HG03103 (cell line): ENCODE measurements at regions not wholly inside any gene's neighbourhood (a gene's known extent, or its start where the extent isn't known, plus 50 kb on each side); places are given as distances from the start of the nearest gene placed in this dataset.

Experiments
- ATAC-seq: cut with Tn5 transposase; IDR thresholded peaks from one replicate; pipeline ENCODE4 v1.9.1; 2021; ENCODE audit warnings: low read depth; ENCODE audit not compliant: unreplicated experiment

DNA sequence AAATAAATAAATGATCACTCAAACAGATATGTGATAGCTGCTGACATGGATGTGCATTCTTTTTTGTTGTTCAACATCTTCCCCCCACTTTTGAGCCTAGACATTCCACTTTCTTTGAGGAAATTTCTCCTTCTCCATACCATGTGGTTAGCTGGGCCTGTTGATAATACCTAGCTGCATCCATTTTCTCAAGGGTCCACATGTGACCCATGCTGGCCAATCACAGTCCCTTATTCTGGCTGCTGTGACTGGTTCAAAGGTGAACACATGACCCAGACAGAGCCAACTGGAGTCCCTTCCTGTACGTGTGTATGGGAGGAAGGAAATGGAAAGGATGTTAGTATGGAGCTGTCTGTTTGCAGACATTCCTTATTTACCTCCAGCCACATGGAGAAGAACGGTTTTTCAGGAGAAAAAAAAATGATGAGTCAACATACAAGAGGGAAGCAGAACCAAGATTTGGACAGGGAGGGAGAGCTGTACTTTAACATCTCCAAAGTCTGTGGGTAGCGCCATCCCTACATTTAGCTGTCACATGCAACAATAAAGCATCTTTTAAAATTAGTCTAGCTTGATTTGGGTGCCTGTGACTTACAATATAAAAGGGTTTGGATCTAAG, 391.7 kb upstream of the TBX3 start:
- ATAC-seq = no peak

DNA sequence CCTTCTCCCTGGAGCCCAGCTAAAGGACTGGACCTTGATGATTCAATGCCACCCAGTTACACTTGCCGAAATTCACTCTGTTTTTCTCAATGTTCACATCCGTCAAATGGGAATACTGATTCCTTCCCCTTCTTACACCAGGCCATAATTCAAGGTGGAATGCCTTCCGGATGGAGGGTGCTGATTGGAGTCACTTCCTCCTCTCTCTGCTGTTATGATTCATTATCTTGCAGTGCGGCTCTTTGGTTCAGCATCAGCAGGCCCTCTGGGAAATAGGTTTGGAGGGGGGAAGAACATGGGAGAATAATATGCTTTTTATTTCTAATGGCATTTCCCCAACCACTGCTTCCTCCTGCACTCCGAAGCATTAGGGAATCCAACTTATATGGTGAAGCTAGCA, 390.6 kb upstream of the TBX3 start:
- no peak for ATAC-seq

GRCh38 chr12:115072712-115073111, 388.7 kb upstream of the TBX3 start:
- no peak for ATAC-seq

DNA sequence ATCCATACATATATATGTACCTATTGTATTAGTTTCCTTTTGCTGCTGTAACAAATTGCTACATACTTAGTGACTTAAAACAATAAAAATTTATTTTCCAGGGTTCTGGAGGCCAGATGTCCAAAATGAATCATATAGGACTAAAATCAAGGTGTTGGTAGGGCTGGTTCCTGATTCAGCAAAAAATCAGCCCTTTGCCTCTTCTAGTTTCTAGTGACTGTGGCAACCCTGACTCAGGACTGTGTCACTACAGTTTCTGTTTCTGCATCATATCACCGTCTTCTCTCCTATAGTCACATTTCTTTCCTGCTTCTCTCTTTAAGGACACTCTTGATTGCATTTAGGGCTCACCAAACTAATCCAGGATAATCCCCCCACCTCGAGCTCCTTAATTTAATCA, 386.3 kb upstream of the TBX3 start:
- no peak for ATAC-seq

DNA sequence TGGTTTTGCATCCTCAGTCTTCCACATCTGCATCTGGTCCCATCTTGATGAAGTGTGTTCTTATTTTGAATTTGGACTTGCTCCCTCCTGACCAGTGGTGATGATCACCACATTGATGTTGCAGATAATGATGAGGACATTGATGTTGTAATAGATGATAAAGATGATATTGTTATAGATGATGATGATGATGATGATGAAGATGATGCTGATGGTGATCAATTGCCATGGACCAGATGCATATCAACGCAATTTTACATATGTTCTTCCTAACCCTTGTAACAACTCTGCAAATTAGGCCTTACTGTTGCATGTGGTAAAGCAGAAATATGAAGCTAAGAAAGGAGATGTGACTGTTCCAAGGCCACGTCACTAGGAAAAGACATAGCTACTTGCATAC, 380.3 kb upstream of the TBX3 start:
- ATAC-seq = no peak

DNA sequence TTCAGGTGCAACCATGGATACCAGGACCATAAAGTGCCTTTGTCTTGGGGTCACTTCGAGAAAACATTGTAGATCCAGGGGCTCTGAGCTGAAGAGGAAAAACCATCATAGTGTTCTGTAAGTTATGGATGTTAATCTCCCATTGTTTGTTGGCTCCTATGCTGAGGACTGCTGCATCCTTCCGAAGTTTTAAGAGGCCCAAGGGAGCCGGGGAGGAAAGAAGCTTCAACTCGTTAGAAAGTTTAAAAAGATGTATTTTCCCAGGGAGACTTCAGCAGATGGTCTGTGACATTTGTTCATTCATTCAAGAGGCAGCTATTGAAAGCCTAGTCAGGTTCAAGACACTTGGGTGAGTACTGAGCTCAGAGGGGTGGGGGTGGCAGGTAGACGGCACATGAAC, 378.8 kb upstream of the TBX3 start:
- no peak for ATAC-seq

GRCh38 chr12:115060477-115061168, 376.6 kb upstream of the TBX3 start:
- ATAC-seq = no peak

DNA sequence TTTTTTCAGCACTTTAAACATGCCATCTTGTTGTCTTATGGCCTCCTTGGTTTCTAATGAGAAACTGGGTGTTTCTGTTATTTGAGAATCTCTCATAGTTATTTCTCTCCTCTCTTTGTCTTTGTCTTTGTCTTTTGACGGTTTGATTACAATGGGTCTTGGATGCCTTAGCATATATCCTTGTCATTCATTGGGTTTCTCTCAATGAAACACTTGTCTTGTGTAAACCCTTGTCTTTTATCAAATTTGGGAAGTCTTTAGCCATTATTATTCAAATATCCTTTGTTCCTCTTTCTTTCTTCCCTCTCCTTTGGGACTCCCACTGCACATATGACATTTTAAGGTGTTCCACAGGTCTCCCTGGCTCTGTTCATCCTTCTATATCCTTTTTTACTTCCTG, 373.5 kb upstream of the TBX3 start:
- no peak for ATAC-seq

- no peak for ATAC-seq
Observed at GRCh38 chr12:115051378-115051777, 367.4 kb upstream of the TBX3 start.

GRCh38 chr12:115049614-115050013, 365.6 kb upstream of the TBX3 start:
- ATAC-seq = no peak

DNA sequence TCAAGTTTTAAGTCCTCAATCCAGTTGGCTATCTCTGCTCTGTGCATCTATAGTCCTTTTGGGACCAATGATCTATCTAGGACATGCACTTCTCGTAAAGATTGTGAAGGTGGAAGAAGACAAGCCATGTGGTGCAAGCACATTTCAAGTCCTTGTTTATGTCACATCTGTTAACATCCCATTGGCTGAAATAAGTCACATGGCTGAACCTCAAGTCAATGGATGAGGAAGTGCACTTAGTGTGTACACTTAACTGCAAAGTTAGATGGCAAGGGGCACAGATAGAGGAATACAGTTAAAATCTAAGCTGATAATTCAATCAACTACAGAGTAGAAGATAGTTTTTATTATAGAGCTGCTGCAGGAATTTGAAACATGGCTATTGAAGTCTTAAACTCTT, 362.8 kb upstream of the TBX3 start:
- no peak for ATAC-seq

GRCh38 chr12:115044073-115044472, 360.1 kb upstream of the TBX3 start:
- ATAC-seq = no peak

- no peak for ATAC-seq
Observed at GRCh38 chr12:115043079-115043478, 359.1 kb upstream of the TBX3 start.

GRCh38 chr12:115042341-115042740, 358.4 kb upstream of the TBX3 start:
- ATAC-seq = no peak

GRCh38 chr12:115037830-115038229, 353.9 kb upstream of the TBX3 start:
- ATAC-seq = no peak

DNA sequence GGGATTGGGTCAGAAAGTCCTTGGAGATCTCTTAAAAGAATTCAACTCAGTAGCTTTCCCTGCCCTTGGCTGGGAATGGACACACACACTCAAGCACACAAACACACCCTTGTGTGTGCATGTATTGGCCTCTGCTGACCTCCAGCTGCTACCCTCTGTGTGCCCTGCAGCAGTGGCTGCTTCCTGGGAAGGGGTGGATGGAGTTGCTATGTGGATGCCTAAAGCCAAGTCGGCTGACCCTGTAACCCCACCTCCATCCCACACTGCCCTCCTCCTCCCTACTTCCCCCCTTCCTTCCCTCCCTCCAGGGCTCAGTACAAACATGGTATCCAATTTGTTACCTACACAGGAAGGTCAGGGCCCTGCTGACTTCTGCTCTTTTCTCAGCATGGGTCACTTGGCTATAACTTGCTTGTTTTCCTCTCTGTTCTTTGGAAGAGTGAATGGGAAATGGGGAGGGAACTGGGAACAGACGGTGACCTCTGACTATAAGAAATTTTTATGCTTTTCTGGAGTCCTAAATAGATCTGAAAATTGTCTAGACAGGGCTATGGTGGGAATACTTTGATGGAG, 351.6 kb upstream of the TBX3 start:
- ATAC-seq = no peak

- no peak for ATAC-seq
Observed at GRCh38 chr12:115032521-115032920, 348.5 kb upstream of the TBX3 start.

DNA sequence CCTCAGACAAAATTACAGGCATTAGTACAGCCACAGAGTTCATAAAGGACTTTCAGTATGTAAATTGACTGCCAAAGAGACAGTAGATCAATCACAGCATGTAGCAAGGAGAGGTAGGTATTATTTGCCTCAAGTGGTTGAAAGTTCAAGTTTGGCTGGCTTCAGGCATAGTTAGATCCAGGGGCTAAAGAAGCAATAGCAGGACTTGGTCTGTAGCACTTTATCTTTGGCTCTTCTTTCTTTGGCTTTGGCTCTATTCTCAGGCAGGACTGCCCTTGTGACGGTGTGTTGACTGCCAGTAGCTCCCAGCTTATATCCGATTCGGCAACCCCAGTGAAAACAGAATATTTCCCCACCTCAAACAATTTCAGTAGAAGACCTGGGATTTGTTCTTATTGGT, 346.0 kb upstream of the TBX3 start:
- no peak for ATAC-seq

- no peak for ATAC-seq
Observed at GRCh38 chr12:115024531-115024930, 340.6 kb upstream of the TBX3 start.

GRCh38 chr12:115023279-115024265, 339.6 kb upstream of the TBX3 start:
- no peak for ATAC-seq

GRCh38 chr12:115020091-115020490, 336.1 kb upstream of the TBX3 start:
- ATAC-seq = no peak
